OCI-LY7 (cell line): ENCODE measurements at regions not wholly inside any gene's neighbourhood (a gene's known extent, or its start where the extent isn't known, plus 50 kb on each side); places are given as distances from the start of the nearest gene placed in this dataset.

ENCODE experiments used
- EZH2phosphoT487 ChIP-seq: fragments of 200-600 bp; sonication (generic); IDR thresholded peaks from 2 replicates; pipeline ENCODE4 v1.6.1; 2018; ENCODE audit warnings: low read depth, borderline replicate concordance, mild to moderate bottlenecking, mixed run types, antibody characterized with exemption, low read length, moderate library complexity, mixed read lengths
- TF ChIP-seq, protein P1 (sequence below): fragments of 200-600 bp; sonication (generic); conservative IDR thresholded peaks from 2 replicates; pipeline ENCODE4 v1.5.1; 2014; ENCODE audit warnings: mild to moderate bottlenecking, antibody characterized with exemption, low read length, moderate library complexity, mixed read lengths

DNA sequence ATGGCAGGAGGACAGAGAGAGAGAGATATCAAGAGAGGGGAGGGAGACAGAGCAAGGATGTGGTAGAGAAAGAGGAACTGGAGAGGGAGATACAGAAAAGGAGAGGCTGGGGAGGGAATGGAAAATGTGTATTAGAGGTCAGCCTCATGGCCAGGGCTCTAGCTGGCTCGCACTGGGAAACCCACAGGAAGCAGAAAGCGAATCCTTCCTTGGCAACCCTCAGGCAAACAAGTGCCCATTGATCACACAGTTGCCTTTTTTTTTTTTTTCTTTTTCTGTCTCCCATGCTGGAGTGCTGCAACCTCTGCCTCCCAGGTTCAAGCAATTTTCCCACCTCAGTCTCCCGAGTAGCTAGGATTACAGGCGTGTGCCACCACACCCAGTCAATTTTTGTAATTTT lies 391.2 kb downstream of the TYW1 start:
- TF ChIP-seq, protein P1, sequence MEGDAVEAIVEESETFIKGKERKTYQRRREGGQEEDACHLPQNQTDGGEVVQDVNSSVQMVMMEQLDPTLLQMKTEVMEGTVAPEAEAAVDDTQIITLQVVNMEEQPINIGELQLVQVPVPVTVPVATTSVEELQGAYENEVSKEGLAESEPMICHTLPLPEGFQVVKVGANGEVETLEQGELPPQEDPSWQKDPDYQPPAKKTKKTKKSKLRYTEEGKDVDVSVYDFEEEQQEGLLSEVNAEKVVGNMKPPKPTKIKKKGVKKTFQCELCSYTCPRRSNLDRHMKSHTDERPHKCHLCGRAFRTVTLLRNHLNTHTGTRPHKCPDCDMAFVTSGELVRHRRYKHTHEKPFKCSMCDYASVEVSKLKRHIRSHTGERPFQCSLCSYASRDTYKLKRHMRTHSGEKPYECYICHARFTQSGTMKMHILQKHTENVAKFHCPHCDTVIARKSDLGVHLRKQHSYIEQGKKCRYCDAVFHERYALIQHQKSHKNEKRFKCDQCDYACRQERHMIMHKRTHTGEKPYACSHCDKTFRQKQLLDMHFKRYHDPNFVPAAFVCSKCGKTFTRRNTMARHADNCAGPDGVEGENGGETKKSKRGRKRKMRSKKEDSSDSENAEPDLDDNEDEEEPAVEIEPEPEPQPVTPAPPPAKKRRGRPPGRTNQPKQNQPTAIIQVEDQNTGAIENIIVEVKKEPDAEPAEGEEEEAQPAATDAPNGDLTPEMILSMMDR, result no peak
- TF ChIP-seq EZH2phosphoT487, result no peak
